ENCODE measurements at regions not wholly inside any gene's neighbourhood (a gene's known extent, or its start where the extent isn't known, plus 50 kb on each side); places are given as distances from the start of the nearest gene placed in this dataset.
"Not testable (repeated sequence)": the region's sequence is repeated elsewhere in the genome, so short reads cannot be mapped to it uniquely, and the experiment has no call there.

- no peak for DNase-seq
Measured at GRCh38 chr21:18970416-18970815, 566.8 kb upstream of the TMPRSS15 start.

- no peak for DNase-seq
Measured at GRCh38 chr21:18970941-18971340, 567.4 kb upstream of the TMPRSS15 start.

GRCh38 chr21:18985584-18985983 lies 582.0 kb upstream of the TMPRSS15 start:
- no peak for DNase-seq

GRCh38 chr21:18986197-18986596 lies 582.6 kb upstream of the TMPRSS15 start:
- DNase-seq: no peak

- no peak for DNase-seq
Measured at GRCh38 chr21:18987520-18988026, 584.0 kb upstream of the TMPRSS15 start.

GRCh38 chr21:18989953-18990495 lies 586.4 kb upstream of the TMPRSS15 start:
- no peak for DNase-seq

- DNase-seq: no peak
Measured at GRCh38 chr21:18991846-18992245, 588.3 kb upstream of the TMPRSS15 start.

GRCh38 chr21:19010251-19010650 lies 606.7 kb upstream of the TMPRSS15 start:
- DNase-seq: no peak

- DNase-seq: no peak
Measured at GRCh38 chr21:19010996-19011395, 607.4 kb upstream of the TMPRSS15 start.

- DNase-seq: no peak
Measured at GRCh38 chr21:19011451-19011850, 607.9 kb upstream of the TMPRSS15 start.

- no peak for DNase-seq
Measured at GRCh38 chr21:19013916-19014315, 610.3 kb upstream of the TMPRSS15 start.

GRCh38 chr21:19018529-19018928 lies 614.9 kb upstream of the TMPRSS15 start:
- DNase-seq: no peak

GRCh38 chr21:19022978-19023377 lies 619.4 kb upstream of the TMPRSS15 start:
- no peak for DNase-seq

- DNase-seq: no peak
Measured at GRCh38 chr21:19026911-19027310, 623.3 kb upstream of the TMPRSS15 start.

- no peak for DNase-seq
Measured at GRCh38 chr21:19029816-19030215, 626.2 kb upstream of the TMPRSS15 start.

GRCh38 chr21:19031953-19032352 lies 628.4 kb upstream of the TMPRSS15 start:
- no peak for DNase-seq

GRCh38 chr21:19034041-19034440 lies 630.5 kb upstream of the TMPRSS15 start:
- no peak for DNase-seq

GRCh38 chr21:19034560-19034959 lies 631.0 kb upstream of the TMPRSS15 start:
- DNase-seq: no peak

GRCh38 chr21:19045876-19046275 lies 642.3 kb upstream of the TMPRSS15 start:
- DNase-seq: no peak

- no peak for DNase-seq
Measured at GRCh38 chr21:19048098-19048672, 644.6 kb upstream of the TMPRSS15 start.

GRCh38 chr21:19049567-19049966 lies 646.0 kb upstream of the TMPRSS15 start:
- DNase-seq: no peak

GRCh38 chr21:19065164-19065563 lies 661.6 kb upstream of the TMPRSS15 start:
- no peak for DNase-seq

GRCh38 chr21:19076031-19076430 lies 672.4 kb upstream of the TMPRSS15 start:
- DNase-seq: no peak

- DNase-seq: no peak
Measured at GRCh38 chr21:19109694-19110093, 706.1 kb upstream of the TMPRSS15 start.

GRCh38 chr21:19119259-19119658 lies 715.7 kb upstream of the TMPRSS15 start:
- not testable (repeated sequence) for DNase-seq
